ENCODE measurements at regions not wholly inside any gene's neighbourhood (a gene's known extent, or its start where the extent isn't known, plus 50 kb on each side); places are given as distances from the start of the nearest gene placed in this dataset.

- Histone ChIP-seq H3K4me3 (ENCODE audit: low read length in 2 of 2) (no peak overlapping the region), H3K36me3 (ENCODE audit: control insufficient read depth in 1 of 2, insufficient read depth in 2 of 2, low read length in 1 of 2) (no peaks in the 10 kb centered on the region), H3K4me1 (ENCODE audit: control insufficient read depth in 1 of 2, insufficient read depth in 2 of 2, low read length in 2 of 2) (no peaks in the 10 kb centered on the region), H3K9me3 (ENCODE audit: control insufficient read depth, low read length) (no peaks in the 10 kb centered on the region), H3K27me3 (ENCODE audit: control insufficient read depth in 1 of 2, insufficient read depth in 2 of 2, low read length in 1 of 2) (no peaks in the 10 kb centered on the region), H3K27ac (ENCODE audit: low read depth in 1 of 2, low read length in 2 of 2) (no peak overlapping the region)
- intact Hi-C loops (cut with DNase I): no loop called here
- ATAC-seq (ENCODE audit: low FRiP score) (no peak), DNase-seq (no peak)
- 48 to 52% methylated on average over 3 of the region's 3 CpGs for WGBS, 2 donors
Measured at GRCh38 chr1:106787520-106787919, 269.0 kb upstream of the PRMT6 start.

GRCh38 chr1:106789686-106790085 is 266.8 kb upstream of the PRMT6 start:
- Histone ChIP-seq H3K4me3 (ENCODE audit: low read length in 2 of 2) (no peak overlapping the region), H3K27me3 (ENCODE audit: control insufficient read depth in 1 of 2, insufficient read depth in 2 of 2, low read length in 1 of 2) (no peaks in the 10 kb centered on the region)

GRCh38 chr1:106791041-106791440 is 265.4 kb upstream of the PRMT6 start:
- intact Hi-C loops (cut with DNase I): no loop called here
- DNase-seq: no peak

More at GRCh38 chr1:106789686-106790085, 266.8 kb upstream of the PRMT6 start:
- Histone ChIP-seq H3K4me1 (ENCODE audit: control insufficient read depth in 1 of 2, insufficient read depth in 2 of 2, low read length in 2 of 2) (no peaks in the 10 kb centered on the region), H3K9me3 (ENCODE audit: control insufficient read depth, low read length) (no peaks in the 10 kb centered on the region), H3K36me3 (ENCODE audit: control insufficient read depth in 1 of 2, insufficient read depth in 2 of 2, low read length in 1 of 2) (no peaks in the 10 kb centered on the region), H3K27ac (ENCODE audit: low read depth in 1 of 2, low read length in 2 of 2) (no peak overlapping the region)
- ATAC-seq (ENCODE audit: low FRiP score) (no peak), DNase-seq (no peak)
- intact Hi-C loops (cut with DNase I): no loop called here
- WGBS, 2 donors: 27 to 49% methylated on average over 2 of the region's 2 CpGs

GRCh38 chr1:106793651-106794050 is 262.8 kb upstream of the PRMT6 start:
- no peaks in the 10 kb centered on the region for H3K4me1 ChIP-seq (ENCODE audit: control insufficient read depth in 1 of 2, insufficient read depth in 2 of 2, low read length in 2 of 2)
- H3K27me3 ChIP-seq (ENCODE audit: control insufficient read depth in 1 of 2, insufficient read depth in 2 of 2, low read length in 1 of 2): no peaks in the 10 kb centered on the region
- no peak overlapping the region for H3K27ac ChIP-seq (ENCODE audit: low read depth in 1 of 2, low read length in 2 of 2)
- DNase-seq: no peak
- H3K36me3 ChIP-seq (ENCODE audit: control insufficient read depth in 1 of 2, insufficient read depth in 2 of 2, low read length in 1 of 2): no peaks in the 10 kb centered on the region
- WGBS, 2 donors: 86 to 92% methylated on average over 2 of the region's 2 CpGs
- H3K9me3 ChIP-seq (ENCODE audit: control insufficient read depth, low read length): no peaks in the 10 kb centered on the region
- no peak for ATAC-seq (ENCODE audit: low FRiP score)
- intact Hi-C loops (cut with DNase I): no loop called here
- no peak overlapping the region for H3K4me3 ChIP-seq (ENCODE audit: low read length in 2 of 2)

More at GRCh38 chr1:106791041-106791440, 265.4 kb upstream of the PRMT6 start:
- Histone ChIP-seq H3K36me3 (ENCODE audit: control insufficient read depth in 1 of 2, insufficient read depth in 2 of 2, low read length in 1 of 2) (no peaks in the 10 kb centered on the region), H3K27me3 (ENCODE audit: control insufficient read depth in 1 of 2, insufficient read depth in 2 of 2, low read length in 1 of 2) (no peaks in the 10 kb centered on the region), H3K4me1 (ENCODE audit: control insufficient read depth in 1 of 2, insufficient read depth in 2 of 2, low read length in 2 of 2) (no peaks in the 10 kb centered on the region), H3K27ac (ENCODE audit: low read depth in 1 of 2, low read length in 2 of 2) (no peak overlapping the region), H3K9me3 (ENCODE audit: control insufficient read depth, low read length) (no peaks in the 10 kb centered on the region), H3K4me3 (ENCODE audit: low read length in 2 of 2) (no peak overlapping the region)
- WGBS, 2 donors: 92 to 93% methylated on average over 11 of the region's 11 CpGs
- no peak for ATAC-seq (ENCODE audit: low FRiP score)

GRCh38 chr1:106798991-106799390 is 257.5 kb upstream of the PRMT6 start:
- H3K4me1 ChIP-seq (ENCODE audit: control insufficient read depth in 1 of 2, insufficient read depth in 2 of 2, low read length in 2 of 2): no peaks in the 10 kb centered on the region
- intact Hi-C loops (cut with DNase I): no loop called here
- H3K4me3 ChIP-seq (ENCODE audit: low read length in 2 of 2): no peak overlapping the region
- no peaks in the 10 kb centered on the region for H3K9me3 ChIP-seq (ENCODE audit: control insufficient read depth, low read length)
- H3K27ac ChIP-seq (ENCODE audit: low read depth in 1 of 2, low read length in 2 of 2): no peak overlapping the region
- no peak for DNase-seq
- H3K27me3 ChIP-seq (ENCODE audit: control insufficient read depth in 1 of 2, insufficient read depth in 2 of 2, low read length in 1 of 2): no peaks in the 10 kb centered on the region
- 61 to 63% methylated on average over 4 of the region's 4 CpGs for WGBS, 2 donors
- no peaks in the 10 kb centered on the region for H3K36me3 ChIP-seq (ENCODE audit: control insufficient read depth in 1 of 2, insufficient read depth in 2 of 2, low read length in 1 of 2)
- ATAC-seq (ENCODE audit: low FRiP score): no peak

GRCh38 chr1:106802181-106802580 is 254.3 kb upstream of the PRMT6 start:
- H3K27ac ChIP-seq (ENCODE audit: low read depth in 1 of 2, low read length in 2 of 2): no peak overlapping the region
- ATAC-seq (ENCODE audit: low FRiP score) (no peak), DNase-seq (no peak)
- H3K36me3 ChIP-seq (ENCODE audit: control insufficient read depth in 1 of 2, insufficient read depth in 2 of 2, low read length in 1 of 2): no peaks in the 10 kb centered on the region
- no peak overlapping the region for H3K4me3 ChIP-seq (ENCODE audit: low read length in 2 of 2)
- no peaks in the 10 kb centered on the region for H3K4me1 ChIP-seq (ENCODE audit: control insufficient read depth in 1 of 2, insufficient read depth in 2 of 2, low read length in 2 of 2)
- H3K27me3 ChIP-seq (ENCODE audit: control insufficient read depth in 1 of 2, insufficient read depth in 2 of 2, low read length in 1 of 2): no peaks in the 10 kb centered on the region
- WGBS, 2 donors: 70 to 79% methylated on average over 1 of the region's 1 CpG
- intact Hi-C loops (cut with DNase I): no loop called here
- no peaks in the 10 kb centered on the region for H3K9me3 ChIP-seq (ENCODE audit: control insufficient read depth, low read length)

- no peak overlapping the region for H3K27ac ChIP-seq (ENCODE audit: low read depth in 1 of 2, low read length in 2 of 2)
- intact Hi-C loops (cut with DNase I): no loop called here
- H3K27me3 ChIP-seq (ENCODE audit: control insufficient read depth in 1 of 2, insufficient read depth in 2 of 2, low read length in 1 of 2): no peaks in the 10 kb centered on the region
- H3K36me3 ChIP-seq (ENCODE audit: control insufficient read depth in 1 of 2, insufficient read depth in 2 of 2, low read length in 1 of 2): no peaks in the 10 kb centered on the region
- no peak for DNase-seq
- no peak for ATAC-seq (ENCODE audit: low FRiP score)
- no peaks in the 10 kb centered on the region for H3K4me1 ChIP-seq (ENCODE audit: control insufficient read depth in 1 of 2, insufficient read depth in 2 of 2, low read length in 2 of 2)
- 50 to 62% methylated on average over 2 of the region's 2 CpGs for WGBS, 2 donors
- no peak overlapping the region for H3K4me3 ChIP-seq (ENCODE audit: low read length in 2 of 2)
- H3K9me3 ChIP-seq (ENCODE audit: control insufficient read depth, low read length): no peaks in the 10 kb centered on the region
Measured at GRCh38 chr1:106814418-106814817, 242.1 kb upstream of the PRMT6 start.

- H3K36me3 ChIP-seq (ENCODE audit: control insufficient read depth in 1 of 2, insufficient read depth in 2 of 2, low read length in 1 of 2): no peaks in the 10 kb centered on the region
- no peak for ATAC-seq (ENCODE audit: low FRiP score)
- H3K9me3 ChIP-seq (ENCODE audit: control insufficient read depth, low read length): no peaks in the 10 kb centered on the region
- intact Hi-C loops (cut with DNase I): no loop called here
- no peak overlapping the region for H3K4me3 ChIP-seq (ENCODE audit: low read length in 2 of 2)
- no peak overlapping the region for H3K27ac ChIP-seq (ENCODE audit: low read depth in 1 of 2, low read length in 2 of 2)
- no peaks in the 10 kb centered on the region for H3K27me3 ChIP-seq (ENCODE audit: control insufficient read depth in 1 of 2, insufficient read depth in 2 of 2, low read length in 1 of 2)
- 11 to 26% methylated on average over 1 of the region's 1 CpG for WGBS, 2 donors
- no peak for DNase-seq
- no peaks in the 10 kb centered on the region for H3K4me1 ChIP-seq (ENCODE audit: control insufficient read depth in 1 of 2, insufficient read depth in 2 of 2, low read length in 2 of 2)
Measured at GRCh38 chr1:106817575-106817974, 238.9 kb upstream of the PRMT6 start.

GRCh38 chr1:106831511-106831910 is 225.0 kb upstream of the PRMT6 start:
- Histone ChIP-seq H3K4me1 (ENCODE audit: control insufficient read depth in 1 of 2, insufficient read depth in 2 of 2, low read length in 2 of 2) (no peaks in the 10 kb centered on the region), H3K27me3 (ENCODE audit: control insufficient read depth in 1 of 2, insufficient read depth in 2 of 2, low read length in 1 of 2) (no peaks in the 10 kb centered on the region), H3K27ac (ENCODE audit: low read depth in 1 of 2, low read length in 2 of 2) (no peak overlapping the region), H3K36me3 (ENCODE audit: control insufficient read depth in 1 of 2, insufficient read depth in 2 of 2, low read length in 1 of 2) (no peaks in the 10 kb centered on the region), H3K9me3 (ENCODE audit: control insufficient read depth, low read length) (no peaks in the 10 kb centered on the region), H3K4me3 (ENCODE audit: low read length in 2 of 2) (no peak overlapping the region)
- ATAC-seq (ENCODE audit: low FRiP score) (no peak), DNase-seq (no peak)
- intact Hi-C loops (cut with DNase I): no loop called here
